Skin epidermis (tissue), 12 donors: ENCODE measurements at regions not wholly inside any gene's neighbourhood (a gene's known extent, or its start where the extent isn't known, plus 50 kb on each side); places are given as distances from the start of the nearest gene placed in this dataset.
"Not testable (repeated sequence)": the region's sequence is repeated elsewhere in the genome, so short reads cannot be mapped to it uniquely, and the experiment has no call there.

Experiments
- H3K27ac ChIP-seq, 21 experiments: fragments of 200-600 bp; sonication (generic) in 11 of 21; one replicate each; pipeline ENCODE4 v1.5.0; 2020; ENCODE audit warnings: mild to moderate bottlenecking in 3 of 21, inconsistent platforms in 2 of 21, moderate library complexity in 2 of 21
- H3K4me3 ChIP-seq, 7 experiments: fragments of 200-600 bp; sonication (generic) in 2 of 7; one replicate each; pipeline ENCODE4 v1.5.0; 2020; ENCODE audit warnings: inconsistent platforms in 2 of 7, mild to moderate bottlenecking in 2 of 7, moderate library complexity in 1 of 7

GRCh38 chr11:134950692-134951304 is 538.8 kb upstream of the B3GAT1 start:
- Histone ChIP-seq H3K27ac (peak overlapping the region in 3 of 21 experiments; percentile 14 to 31 (median 29)), H3K4me3 (no peak overlapping the region)

- Histone ChIP-seq H3K4me3 (no peak overlapping the region), H3K27ac (peak overlapping the region in 6 of 21 experiments; percentile 3 to 79 (median 55))
Observed at GRCh38 chr11:134949121-134950090, 537.4 kb upstream of the B3GAT1 start.

GRCh38 chr11:134947556-134947955 is 535.5 kb upstream of the B3GAT1 start:
- H3K27ac ChIP-seq = no peak overlapping the region
- no peak overlapping the region for H3K4me3 ChIP-seq

- Histone ChIP-seq H3K27ac (no peak overlapping the region), H3K4me3 (no peak overlapping the region)
Observed at GRCh38 chr11:134945993-134946392, 534.0 kb upstream of the B3GAT1 start.

GRCh38 chr11:134944986-134945385 is 532.9 kb upstream of the B3GAT1 start:
- Histone ChIP-seq H3K4me3 (no peak overlapping the region), H3K27ac (no peak overlapping the region)

GRCh38 chr11:134944131-134944530 is 532.1 kb upstream of the B3GAT1 start:
- H3K27ac ChIP-seq = no peak overlapping the region
- no peak overlapping the region for H3K4me3 ChIP-seq

GRCh38 chr11:134943544-134943943 is 531.5 kb upstream of the B3GAT1 start:
- H3K27ac ChIP-seq = no peak overlapping the region
- no peak overlapping the region for H3K4me3 ChIP-seq

- Histone ChIP-seq H3K27ac (no peak overlapping the region), H3K4me3 (no peak overlapping the region)
Observed at GRCh38 chr11:134942681-134943080, 530.6 kb upstream of the B3GAT1 start.

- H3K27ac ChIP-seq, H3K4me3 ChIP-seq: not testable (repeated sequence)
Observed at GRCh38 chr11:134941936-134942600, 530.0 kb upstream of the B3GAT1 start.

GRCh38 chr11:134941326-134941725 is 529.3 kb upstream of the B3GAT1 start:
- H3K4me3 ChIP-seq = no peak overlapping the region
- H3K27ac ChIP-seq = no peak overlapping the region

- no peak overlapping the region for H3K27ac ChIP-seq
- H3K4me3 ChIP-seq = no peak overlapping the region
Observed at GRCh38 chr11:134940441-134941126, 528.5 kb upstream of the B3GAT1 start.

- no peak overlapping the region for H3K4me3 ChIP-seq
- no peak overlapping the region for H3K27ac ChIP-seq
Observed at GRCh38 chr11:134939905-134940304, 527.9 kb upstream of the B3GAT1 start.

GRCh38 chr11:134939031-134939430 is 527.0 kb upstream of the B3GAT1 start:
- Histone ChIP-seq H3K27ac (no peak overlapping the region), H3K4me3 (no peak overlapping the region)

- no peak overlapping the region for H3K27ac ChIP-seq
Observed at GRCh38 chr11:134938212-134938611, 526.2 kb upstream of the B3GAT1 start.

GRCh38 chr11:134937193-134937592 is 525.2 kb upstream of the B3GAT1 start:
- H3K27ac ChIP-seq, H3K4me3 ChIP-seq: not testable (repeated sequence)

More at GRCh38 chr11:134938212-134938611, 526.2 kb upstream of the B3GAT1 start:
- H3K4me3 ChIP-seq = no peak overlapping the region

- H3K4me3 ChIP-seq = no peak overlapping the region
- no peak overlapping the region for H3K27ac ChIP-seq
Observed at GRCh38 chr11:134932761-134933160, 520.7 kb upstream of the B3GAT1 start.

- H3K27ac ChIP-seq = no peak overlapping the region
- no peak overlapping the region for H3K4me3 ChIP-seq
Observed at GRCh38 chr11:134925432-134925831, 513.4 kb upstream of the B3GAT1 start.

- Histone ChIP-seq H3K27ac (no peak overlapping the region), H3K4me3 (no peak overlapping the region)
Observed at GRCh38 chr11:134923441-134923840, 511.4 kb upstream of the B3GAT1 start.

- H3K27ac ChIP-seq = no peak overlapping the region
- H3K4me3 ChIP-seq = no peak overlapping the region
Observed at GRCh38 chr11:134921938-134922337, 509.9 kb upstream of the B3GAT1 start.
